MM.1S (cell line): ENCODE measurements at regions not wholly inside any gene's neighbourhood (a gene's known extent, or its start where the extent isn't known, plus 50 kb on each side); places are given as distances from the start of the nearest gene placed in this dataset.

ENCODE experiments used
- EZH2 ChIP-seq: fragments of 300-600 bp; sonication (generic); optimal IDR thresholded peaks from 2 replicates; pipeline ENCODE3; 2017; ENCODE audit warnings: low read depth, mild to moderate bottlenecking, antibody characterized with exemption, low read length, mixed read lengths
- TF ChIP-seq, protein P1 (sequence below): fragments of 300-600 bp; sonication (generic); IDR thresholded peaks from 2 replicates; pipeline ENCODE4 v1.5.1; 2016; ENCODE audit warnings: antibody characterized with exemption, low read length, mixed read lengths

DNA sequence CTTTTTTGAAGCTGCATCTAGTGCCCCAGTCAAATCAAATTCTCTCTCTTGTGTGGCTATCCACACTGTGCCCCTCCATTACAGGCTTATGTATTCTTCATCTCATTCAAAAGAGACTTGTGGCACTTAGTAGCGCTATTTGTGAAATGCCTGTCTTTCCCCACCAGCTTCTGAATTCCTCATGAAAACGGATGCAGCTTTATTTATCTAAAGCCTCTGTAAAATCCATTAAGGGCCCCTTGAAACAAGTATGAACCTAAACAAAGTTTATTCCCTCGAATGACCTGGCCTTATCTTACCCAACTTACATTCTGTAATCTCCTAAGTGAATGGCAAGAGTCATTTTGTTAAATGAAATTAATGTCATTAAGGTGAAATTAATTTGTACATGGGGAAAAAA lies 417.4 kb upstream of the PIK3C3 start:
- TF ChIP-seq, protein P1, sequence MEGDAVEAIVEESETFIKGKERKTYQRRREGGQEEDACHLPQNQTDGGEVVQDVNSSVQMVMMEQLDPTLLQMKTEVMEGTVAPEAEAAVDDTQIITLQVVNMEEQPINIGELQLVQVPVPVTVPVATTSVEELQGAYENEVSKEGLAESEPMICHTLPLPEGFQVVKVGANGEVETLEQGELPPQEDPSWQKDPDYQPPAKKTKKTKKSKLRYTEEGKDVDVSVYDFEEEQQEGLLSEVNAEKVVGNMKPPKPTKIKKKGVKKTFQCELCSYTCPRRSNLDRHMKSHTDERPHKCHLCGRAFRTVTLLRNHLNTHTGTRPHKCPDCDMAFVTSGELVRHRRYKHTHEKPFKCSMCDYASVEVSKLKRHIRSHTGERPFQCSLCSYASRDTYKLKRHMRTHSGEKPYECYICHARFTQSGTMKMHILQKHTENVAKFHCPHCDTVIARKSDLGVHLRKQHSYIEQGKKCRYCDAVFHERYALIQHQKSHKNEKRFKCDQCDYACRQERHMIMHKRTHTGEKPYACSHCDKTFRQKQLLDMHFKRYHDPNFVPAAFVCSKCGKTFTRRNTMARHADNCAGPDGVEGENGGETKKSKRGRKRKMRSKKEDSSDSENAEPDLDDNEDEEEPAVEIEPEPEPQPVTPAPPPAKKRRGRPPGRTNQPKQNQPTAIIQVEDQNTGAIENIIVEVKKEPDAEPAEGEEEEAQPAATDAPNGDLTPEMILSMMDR = no peak
- TF ChIP-seq EZH2 = no peak
